Keratinocyte (primary cell): ENCODE measurements at regions not wholly inside any gene's neighbourhood (a gene's known extent, or its start where the extent isn't known, plus 50 kb on each side); places are given as distances from the start of the nearest gene placed in this dataset.

Experiments used
- DNase-seq: peaks from one replicate; pipeline ENCODE4 v3.0.0-alpha.2; 2011; ENCODE audit warnings: low read depth, missing footprints, low spot score
- FAIRE-seq: peaks from 2 replicates; lab custom pipeline; 2011; peaks lifted over from hg19 to GRCh38; lab: Jason Lieb, UNC
- H2AFZ ChIP-seq: 2 replicates; pipeline ENCODE4 v1.6.0; 2012; ENCODE audit warnings: low read length, control low read depth, inconsistent platforms; ENCODE audit not compliant: control insufficient read depth
- H3K27ac ChIP-seq: 2 replicates; pipeline ENCODE4 v1.5.1; 2011; ENCODE audit warnings: low read length; ENCODE audit not compliant: control insufficient read depth, insufficient read depth
- H3K27me3 ChIP-seq: 3 replicates; pipeline ENCODE4 v1.6.0; 2011; ENCODE audit warnings: low read length; ENCODE audit not compliant: control insufficient read depth, insufficient read depth; ENCODE audit errors: extremely low read depth
- H3K36me3 ChIP-seq, 2 experiments: 2 replicates in 1 of 2; 3 replicates in 1 of 2; pipeline ENCODE4 v1.5.1; 2011; ENCODE audit warnings: low read length in 2 of 2, mild to moderate bottlenecking in 1 of 2; ENCODE audit not compliant: control insufficient read depth in 2 of 2, insufficient read depth in 2 of 2; ENCODE audit errors: extremely low read depth in 1 of 2
- H3K4me1 ChIP-seq: 3 replicates; pipeline ENCODE4 v1.5.1; 2011; ENCODE audit warnings: low read length; ENCODE audit not compliant: control insufficient read depth, insufficient read depth; ENCODE audit errors: extremely low read depth
- H3K4me2 ChIP-seq: 3 replicates; pipeline ENCODE4 v1.6.0; 2011; ENCODE audit warnings: low read depth, low read length; ENCODE audit not compliant: control insufficient read depth, insufficient read depth; ENCODE audit errors: extremely low read depth
- H3K4me3 ChIP-seq, 3 experiments: fragments of 200-600 bp in 1 of 3; sonication (generic) in 1 of 3; 2 replicates in 2 of 3; 3 replicates in 1 of 3; pipeline ENCODE4 v1.5.1; 2011 to 2016; ENCODE audit warnings: low read length in 3 of 3, mild to moderate bottlenecking in 3 of 3, control low read depth in 2 of 3, inconsistent platforms in 1 of 3, low read depth in 1 of 3, mixed read lengths in 1 of 3, mixed run types in 1 of 3, moderate library complexity in 1 of 3; ENCODE audit not compliant: control insufficient read depth in 2 of 3, insufficient read depth in 2 of 3; ENCODE audit errors: extremely low read depth in 1 of 3
- H3K79me2 ChIP-seq: 2 replicates; pipeline ENCODE4 v1.6.0; 2012; ENCODE audit warnings: low read length; ENCODE audit not compliant: control insufficient read depth, insufficient read depth
- H3K9ac ChIP-seq: 3 replicates; pipeline ENCODE4 v1.6.0; 2011; ENCODE audit warnings: low read length; ENCODE audit not compliant: control insufficient read depth, insufficient read depth; ENCODE audit errors: extremely low read depth
- H3K9me1 ChIP-seq: 3 replicates; pipeline ENCODE4 v1.6.0; 2011; ENCODE audit warnings: low read length; ENCODE audit not compliant: control insufficient read depth, insufficient read depth; ENCODE audit errors: extremely low read depth
- H3K9me3 ChIP-seq: 2 replicates; pipeline ENCODE4 v1.5.1; 2012; ENCODE audit warnings: low read depth, low read length; ENCODE audit not compliant: control insufficient read depth
- H4K20me1 ChIP-seq: 3 replicates; pipeline ENCODE4 v1.6.0; 2011; ENCODE audit warnings: low read length; ENCODE audit not compliant: control insufficient read depth, insufficient read depth; ENCODE audit errors: extremely low read depth
- EZH2 ChIP-seq: IDR thresholded peaks from one replicate; pipeline ENCODE4 v1.6.1; 2012; ENCODE audit warnings: inconsistent platforms, mild to moderate bottlenecking, low read length, moderate library complexity
- dilution Hi-C: fragments of 300-500 bp; cut with MboI; formaldehyde crosslinking; loops from one replicate; pipeline ENCODE4 v1.7.0; 2020; ENCODE audit warnings: low sequenced_read_pairs; ENCODE audit not compliant: extremely low pct_ligation_motif_present
- TF ChIP-seq, protein P1 (sequence below), 3 experiments: IDR thresholded peaks in 1 of 3; conservative IDR thresholded peaks in 1 of 3; optimal IDR thresholded peaks in 1 of 3; 2 replicates in 2 of 3; 3 replicates in 1 of 3; pipeline versions ENCODE3 to v1.5.1; 2011; ENCODE audit warnings: low read length in 3 of 3, mild to moderate bottlenecking in 3 of 3, moderate library complexity in 2 of 3, control low read depth in 1 of 3, inconsistent platforms in 1 of 3; ENCODE audit not compliant: insufficient read depth in 2 of 3; ENCODE audit errors: extremely low read depth in 1 of 3

DNA sequence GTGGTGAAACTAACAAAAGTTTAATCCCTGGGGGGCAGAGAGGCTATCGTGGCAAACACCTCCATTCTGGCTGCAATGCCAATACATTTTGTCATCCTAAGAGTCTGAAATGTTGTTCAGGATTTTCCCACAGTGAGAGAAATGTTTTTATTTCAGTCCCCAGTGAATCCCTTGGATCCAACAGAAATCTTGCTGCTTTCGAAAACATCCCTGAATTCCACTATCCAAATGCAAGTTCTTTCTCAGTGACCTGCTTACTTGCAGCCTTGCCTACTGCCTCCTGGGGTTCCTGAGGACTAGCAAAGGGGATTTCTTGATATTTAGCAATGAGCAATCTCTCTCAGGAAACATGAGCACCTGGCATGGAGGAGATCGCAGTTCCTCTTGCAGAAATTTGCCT, 202.1 kb upstream of the IRX3 start:
- TF ChIP-seq, protein P1, sequence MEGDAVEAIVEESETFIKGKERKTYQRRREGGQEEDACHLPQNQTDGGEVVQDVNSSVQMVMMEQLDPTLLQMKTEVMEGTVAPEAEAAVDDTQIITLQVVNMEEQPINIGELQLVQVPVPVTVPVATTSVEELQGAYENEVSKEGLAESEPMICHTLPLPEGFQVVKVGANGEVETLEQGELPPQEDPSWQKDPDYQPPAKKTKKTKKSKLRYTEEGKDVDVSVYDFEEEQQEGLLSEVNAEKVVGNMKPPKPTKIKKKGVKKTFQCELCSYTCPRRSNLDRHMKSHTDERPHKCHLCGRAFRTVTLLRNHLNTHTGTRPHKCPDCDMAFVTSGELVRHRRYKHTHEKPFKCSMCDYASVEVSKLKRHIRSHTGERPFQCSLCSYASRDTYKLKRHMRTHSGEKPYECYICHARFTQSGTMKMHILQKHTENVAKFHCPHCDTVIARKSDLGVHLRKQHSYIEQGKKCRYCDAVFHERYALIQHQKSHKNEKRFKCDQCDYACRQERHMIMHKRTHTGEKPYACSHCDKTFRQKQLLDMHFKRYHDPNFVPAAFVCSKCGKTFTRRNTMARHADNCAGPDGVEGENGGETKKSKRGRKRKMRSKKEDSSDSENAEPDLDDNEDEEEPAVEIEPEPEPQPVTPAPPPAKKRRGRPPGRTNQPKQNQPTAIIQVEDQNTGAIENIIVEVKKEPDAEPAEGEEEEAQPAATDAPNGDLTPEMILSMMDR (optimal IDR thresholded peaks at IDR 0.05 in 1 of 3, IDR thresholded peaks at IDR 0.05 in 1 of 3, conservative IDR thresholded peaks at IDR 0.05 in 1 of 3; ENCODE audit: extremely low read depth in 1 of 3, insufficient read depth in 2 of 3, low read length in 3 of 3), result no peak
- TF ChIP-seq EZH2, result no peak
- Histone ChIP-seq H3K36me3 (no peaks in the 10 kb centered on the region), H3K4me3 (no peak overlapping the region), H3K4me1 (no peaks in the 10 kb centered on the region), H3K27me3 (no peaks in the 10 kb centered on the region), H3K9ac (no peak overlapping the region), H2AFZ (no peak overlapping the region), H3K27ac (no peak overlapping the region), H3K4me2 (no peak overlapping the region), H3K9me1 (no peaks in the 10 kb centered on the region), H3K9me3 (no peaks in the 10 kb centered on the region), H4K20me1 (no peaks in the 10 kb centered on the region), H3K79me2 (no peaks in the 10 kb centered on the region)
- DNase-seq (no peak), FAIRE-seq (no peak)
- dilution Hi-C loops, result no loop called here

GRCh38 chr16:54487933-54488332, 201.3 kb upstream of the IRX3 start:
- Histone ChIP-seq H3K9ac (no peak overlapping the region), H3K9me1 (no peaks in the 10 kb centered on the region), H3K36me3 (no peaks in the 10 kb centered on the region), H2AFZ (no peak overlapping the region), H3K4me1 (no peaks in the 10 kb centered on the region), H3K27ac (no peak overlapping the region), H3K9me3 (no peaks in the 10 kb centered on the region), H3K27me3 (no peaks in the 10 kb centered on the region), H3K4me2 (no peak overlapping the region), H4K20me1 (no peaks in the 10 kb centered on the region), H3K79me2 (no peaks in the 10 kb centered on the region), H3K4me3 (no peak overlapping the region)
- dilution Hi-C loops, result no loop called here
- no peak for TF ChIP-seq EZH2
- TF ChIP-seq, protein P1 (optimal IDR thresholded peaks at IDR 0.05 in 1 of 3, IDR thresholded peaks at IDR 0.05 in 1 of 3, conservative IDR thresholded peaks at IDR 0.05 in 1 of 3; ENCODE audit: extremely low read depth in 1 of 3, insufficient read depth in 2 of 3, low read length in 3 of 3), result no peak
- no peak for DNase-seq
- FAIRE-seq, result no peak
